Activated CD4-positive, alpha-beta memory T cell treated with anti-CD3 and anti-CD28 coated beads, Interleukin-2, amount 10 ng/mL, durations not matched to agents 7 days and 5 days (primary cell): ENCODE measurements at regions not wholly inside any gene's neighbourhood (a gene's known extent, or its start where the extent isn't known, plus 50 kb on each side); places are given as distances from the start of the nearest gene placed in this dataset.

Source experiments
- CTCF ChIA-PET: fragments of 350-600 bp; sonication (Branson Sonifier 250); formaldehyde crosslinking; loops from one replicate; lab custom pipeline; 2021; ENCODE audit warnings: antibody characterized with exemption, inconsistent platforms; lab: Charles Lee
- POLR2A ChIA-PET: fragments of 350-600 bp; sonication (Branson Sonifier 250); formaldehyde crosslinking; loops from one replicate; lab custom pipeline; 2021; ENCODE audit warnings: antibody characterized with exemption; lab: Charles Lee
- DNase-seq: peaks from one replicate; pipeline ENCODE4 v3.0.0-alpha.2; 2020
- H3K27ac Mint-ChIP-seq: one replicate; pipeline ENCODE4 v1.8.0; 2021; ENCODE audit warnings: mild to moderate bottlenecking, mixed read lengths
- H3K27me3 Mint-ChIP-seq: one replicate; pipeline ENCODE4 v1.8.0; 2021; ENCODE audit warnings: mixed read lengths
- H3K36me3 Mint-ChIP-seq: one replicate; pipeline ENCODE4 v1.8.0; 2021; ENCODE audit warnings: low read depth, mixed read lengths
- H3K4me1 Mint-ChIP-seq: one replicate; pipeline ENCODE4 v1.8.0; 2021; ENCODE audit warnings: mixed read lengths
- H3K4me3 Mint-ChIP-seq: one replicate; pipeline ENCODE4 v1.8.0; 2021; ENCODE audit warnings: mild to moderate bottlenecking, mixed read lengths
- H3K9me3 Mint-ChIP-seq: one replicate; pipeline ENCODE4 v1.8.0; 2021; ENCODE audit warnings: mixed read lengths

DNA sequence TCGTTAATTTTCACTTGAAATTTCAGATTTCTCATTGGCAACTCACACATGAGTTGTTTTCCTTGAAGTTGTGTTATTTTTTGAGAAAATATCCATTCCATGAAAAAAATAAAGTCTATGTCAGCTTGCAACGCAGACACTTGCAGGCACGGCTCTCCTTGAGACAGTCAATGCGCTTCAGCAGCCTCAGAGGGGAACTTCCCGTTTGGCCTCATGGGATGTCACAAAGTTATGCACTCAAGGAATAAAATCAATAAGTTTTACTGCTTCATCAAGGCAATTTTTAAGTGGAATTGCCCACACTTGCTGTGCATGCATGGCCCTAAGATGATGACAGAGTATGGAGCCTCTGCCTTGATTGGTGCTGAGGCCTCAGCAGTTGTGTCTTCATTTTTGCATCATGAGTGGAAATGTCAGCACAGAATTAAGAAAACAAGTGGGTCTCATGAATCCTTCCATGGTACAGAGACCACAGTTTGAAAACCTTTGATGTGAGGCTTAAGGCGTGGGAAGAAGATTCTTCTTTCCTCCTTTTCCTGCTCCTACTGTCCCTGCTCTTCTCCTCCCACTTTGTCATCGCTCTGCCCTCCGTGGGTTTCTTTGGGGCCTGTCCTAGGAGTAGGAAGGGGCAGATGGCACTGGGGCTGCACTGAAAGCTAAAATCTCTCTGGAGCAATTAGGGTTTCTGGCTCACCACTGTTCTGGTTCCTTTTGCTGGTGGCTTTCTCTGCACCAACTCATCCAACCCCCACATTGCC lies 509.0 kb upstream of the B3GAT1 start:
- H3K27ac Mint-ChIP-seq = no peak overlapping the region
- H3K27me3 Mint-ChIP-seq = peaks cover 5% of the 10 kb centered on the region
- no peak overlapping the region for H3K4me3 Mint-ChIP-seq
- H3K4me1 Mint-ChIP-seq = no peaks in the 10 kb centered on the region
- no peak for DNase-seq
- no peaks in the 10 kb centered on the region for H3K36me3 Mint-ChIP-seq
- peaks cover 2% of the 10 kb centered on the region for H3K9me3 Mint-ChIP-seq
- CTCF ChIA-PET = no interaction called here
- POLR2A ChIA-PET = no interaction called here

DNA sequence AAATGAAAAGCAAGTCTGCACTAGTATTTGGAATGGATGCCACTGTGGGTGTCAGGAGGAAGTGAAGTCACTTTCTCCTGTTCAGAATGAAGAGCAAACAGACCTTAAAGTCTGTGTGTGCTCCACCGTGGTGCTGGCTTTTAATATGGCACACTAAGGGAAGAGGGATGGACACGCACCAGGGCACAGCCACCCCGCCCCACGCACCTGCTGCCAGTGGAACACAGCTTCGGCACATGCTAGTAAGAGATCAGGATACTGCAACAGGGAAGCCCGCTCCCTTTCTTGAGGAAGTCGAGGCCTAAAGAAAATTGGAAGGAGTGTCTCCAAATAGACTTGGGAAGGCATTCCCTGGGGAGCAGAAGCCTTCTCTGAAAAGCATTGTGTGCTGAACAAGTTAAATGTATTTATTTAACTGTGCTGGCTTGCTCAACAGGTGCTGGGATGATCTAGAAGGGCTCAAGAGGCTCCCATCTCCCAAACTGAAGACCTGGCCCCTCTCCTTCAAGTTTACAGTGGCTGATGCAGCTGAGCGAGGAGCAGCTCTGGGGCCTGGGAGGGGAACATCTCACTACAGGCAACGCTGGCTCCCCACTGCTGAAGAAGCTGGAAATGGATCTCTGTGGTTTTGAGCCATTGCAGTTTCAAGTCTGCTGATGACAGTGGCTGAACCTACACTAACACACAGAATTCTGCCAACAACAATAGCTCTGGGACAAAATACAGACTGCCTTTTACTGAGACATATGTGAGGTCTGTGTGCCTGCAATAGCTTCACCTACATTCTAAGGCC lies 504.6 kb upstream of the B3GAT1 start:
- POLR2A ChIA-PET = no interaction called here
- Mint-ChIP-seq H3K36me3 (no peaks in the 10 kb centered on the region), H3K4me1 (no peaks in the 10 kb centered on the region), H3K4me3 (no peak overlapping the region), H3K9me3 (no peaks in the 10 kb centered on the region), H3K27ac (no peak overlapping the region), H3K27me3 (peaks cover 4% of the 10 kb centered on the region)
- DNase-seq = no peak
- CTCF ChIA-PET = no interaction called here

DNA sequence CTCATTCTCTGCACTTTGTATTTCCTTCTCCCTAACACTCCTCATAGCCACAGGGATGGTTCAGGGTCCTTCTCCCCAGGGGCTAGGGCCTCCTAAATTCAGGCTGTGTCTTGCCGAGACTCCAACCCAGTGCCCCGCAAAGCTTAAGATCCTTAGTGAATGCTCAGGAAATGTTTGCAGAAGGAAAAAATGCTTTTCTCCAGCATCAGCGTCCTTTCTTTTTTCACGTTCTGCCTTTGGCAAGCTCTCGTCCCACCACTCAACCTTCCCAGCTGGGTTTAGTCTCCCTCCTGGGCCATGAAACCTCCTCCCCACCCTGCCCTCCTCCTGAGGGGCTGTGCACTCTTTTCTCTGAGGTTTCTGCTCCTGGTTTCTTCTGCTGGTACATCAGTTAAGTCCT lies 503.8 kb upstream of the B3GAT1 start:
- ChIA-PET CTCF (no interaction called here), POLR2A (no interaction called here)
- Mint-ChIP-seq H3K9me3 (no peaks in the 10 kb centered on the region), H3K4me1 (no peaks in the 10 kb centered on the region), H3K27ac (no peak overlapping the region), H3K4me3 (no peak overlapping the region), H3K36me3 (no peaks in the 10 kb centered on the region), H3K27me3 (peaks cover 4% of the 10 kb centered on the region)
- no peak for DNase-seq

DNA sequence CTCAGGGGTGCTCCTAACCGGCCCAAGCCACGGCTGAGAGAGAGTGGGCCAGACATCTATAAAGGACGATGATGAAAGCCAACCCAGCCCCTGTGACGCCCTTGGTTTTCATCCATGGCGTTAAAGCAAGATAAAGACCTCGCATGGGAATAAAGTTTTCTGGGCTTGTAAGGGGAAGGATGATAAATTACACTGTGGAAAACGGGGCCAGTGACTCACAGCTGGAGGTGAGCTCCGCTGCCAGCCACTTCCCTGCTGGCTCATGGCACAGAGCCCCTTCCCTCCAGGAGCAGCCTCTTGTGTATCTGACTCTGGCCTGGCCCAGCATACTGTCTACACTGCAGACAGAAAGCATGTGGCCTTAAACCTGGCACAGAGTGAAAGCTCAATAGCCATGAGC lies 503.2 kb upstream of the B3GAT1 start:
- Mint-ChIP-seq H3K4me1 (no peaks in the 10 kb centered on the region), H3K27ac (no peak overlapping the region), H3K27me3 (peaks cover 2% of the 10 kb centered on the region), H3K4me3 (no peak overlapping the region), H3K36me3 (no peaks in the 10 kb centered on the region), H3K9me3 (no peaks in the 10 kb centered on the region)
- DNase-seq = no peak
- CTCF ChIA-PET = no interaction called here
- POLR2A ChIA-PET = no interaction called here

DNA sequence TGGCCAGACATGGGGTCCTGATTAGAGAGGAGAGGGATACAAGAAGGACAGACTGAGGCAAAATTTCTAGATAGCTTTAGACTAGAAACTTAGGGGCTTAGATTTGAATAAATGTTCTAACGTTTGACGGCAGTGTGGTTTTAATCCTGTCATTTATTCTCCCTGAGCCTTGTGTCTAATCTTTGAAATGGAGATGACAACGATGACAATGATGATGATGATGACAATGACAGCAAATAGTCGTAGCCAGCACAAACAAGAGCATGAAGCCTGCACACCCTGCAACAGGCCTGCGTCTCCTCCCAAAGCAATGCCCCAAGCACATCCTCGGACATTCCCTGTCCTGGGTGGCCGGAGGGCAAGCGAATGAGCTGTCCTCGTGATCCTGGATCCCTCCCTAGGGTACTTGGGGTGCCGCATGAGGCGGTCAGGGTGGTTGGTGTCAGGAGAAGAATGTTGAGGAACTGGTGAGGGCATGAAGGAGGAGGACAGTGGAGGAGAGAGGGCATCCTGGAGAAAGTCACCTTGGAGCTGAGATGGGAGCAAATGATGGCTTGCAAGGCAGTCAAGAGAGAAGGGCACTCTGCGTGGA lies 502.1 kb upstream of the B3GAT1 start:
- H3K4me3 Mint-ChIP-seq = no peak overlapping the region
- H3K4me1 Mint-ChIP-seq = no peaks in the 10 kb centered on the region
- no peaks in the 10 kb centered on the region for H3K9me3 Mint-ChIP-seq
- ChIA-PET POLR2A (no interaction called here), CTCF (no interaction called here)
- H3K36me3 Mint-ChIP-seq = no peaks in the 10 kb centered on the region
- no peak for DNase-seq
- H3K27me3 Mint-ChIP-seq = peaks cover 2% of the 10 kb centered on the region
- H3K27ac Mint-ChIP-seq = no peak overlapping the region

DNA sequence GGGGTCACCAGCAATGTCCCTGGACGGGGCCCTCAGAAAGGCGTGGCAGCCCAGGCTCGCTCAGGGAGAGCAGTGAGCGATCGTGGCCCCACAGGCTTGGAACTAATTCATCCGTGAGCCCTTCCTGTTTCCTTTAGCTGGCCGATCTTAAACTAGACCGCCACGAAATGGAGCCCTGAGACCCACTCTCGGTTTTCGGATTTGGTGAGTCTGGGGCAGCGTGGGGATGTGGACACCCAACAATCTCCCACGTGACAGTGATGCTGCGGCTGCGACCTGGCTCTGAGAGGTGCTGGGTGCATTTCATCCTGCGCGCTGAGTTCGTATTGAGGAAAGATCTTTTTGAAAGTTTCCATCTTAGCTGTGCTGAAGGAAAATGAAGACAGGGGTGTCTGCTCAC lies 501.3 kb upstream of the B3GAT1 start:
- no peak overlapping the region for H3K4me3 Mint-ChIP-seq
- H3K4me1 Mint-ChIP-seq = no peaks in the 10 kb centered on the region
- H3K27ac Mint-ChIP-seq = no peak overlapping the region
- no peaks in the 10 kb centered on the region for H3K27me3 Mint-ChIP-seq
- ChIA-PET POLR2A (no interaction called here), CTCF (no interaction called here)
- H3K9me3 Mint-ChIP-seq = no peaks in the 10 kb centered on the region
- no peaks in the 10 kb centered on the region for H3K36me3 Mint-ChIP-seq
- DNase-seq = no peak

- no peak for DNase-seq
- Mint-ChIP-seq H3K27me3 (no peaks in the 10 kb centered on the region), H3K27ac (no peak overlapping the region), H3K9me3 (no peaks in the 10 kb centered on the region), H3K4me3 (no peak overlapping the region), H3K36me3 (no peaks in the 10 kb centered on the region), H3K4me1 (no peaks in the 10 kb centered on the region)
- ChIA-PET POLR2A (no interaction called here), CTCF (no interaction called here)
Measured at GRCh38 chr11:134911514-134912180, 499.6 kb upstream of the B3GAT1 start.

- H3K27me3 Mint-ChIP-seq = no peaks in the 10 kb centered on the region
- no peak overlapping the region for H3K27ac Mint-ChIP-seq
- no peaks in the 10 kb centered on the region for H3K9me3 Mint-ChIP-seq
- no peak for DNase-seq
- no peaks in the 10 kb centered on the region for H3K4me1 Mint-ChIP-seq
- ChIA-PET CTCF (no interaction called here), POLR2A (no interaction called here)
- H3K36me3 Mint-ChIP-seq = no peaks in the 10 kb centered on the region
- H3K4me3 Mint-ChIP-seq = no peak overlapping the region
Measured at GRCh38 chr11:134908583-134908982, 496.5 kb upstream of the B3GAT1 start.

DNA sequence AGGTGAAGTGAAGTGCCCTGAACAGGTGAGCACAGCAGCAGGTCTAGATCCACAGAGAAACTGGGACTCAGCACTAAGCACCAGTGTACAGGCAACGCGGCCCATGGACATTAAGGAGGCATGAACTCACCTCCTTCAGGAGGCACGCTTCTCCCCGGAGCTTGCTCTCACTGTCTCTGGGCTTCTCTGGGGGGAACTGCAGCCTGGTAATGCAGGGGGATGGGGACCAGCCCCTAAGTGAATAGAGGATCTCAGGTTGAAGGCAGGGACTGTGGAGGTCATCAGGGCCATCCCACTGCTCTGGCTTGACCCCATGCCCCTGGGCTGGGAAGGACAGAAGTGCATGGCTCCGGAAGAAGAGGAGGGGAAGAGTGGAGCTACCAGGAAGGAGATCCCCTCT lies 495.6 kb upstream of the B3GAT1 start:
- CTCF ChIA-PET = no interaction called here
- Mint-ChIP-seq H3K27ac (no peak overlapping the region), H3K4me3 (no peak overlapping the region), H3K9me3 (no peaks in the 10 kb centered on the region), H3K36me3 (no peaks in the 10 kb centered on the region), H3K27me3 (no peaks in the 10 kb centered on the region), H3K4me1 (no peaks in the 10 kb centered on the region)
- POLR2A ChIA-PET = no interaction called here
- DNase-seq = no peak

GRCh38 chr11:134906356-134906955 lies 494.4 kb upstream of the B3GAT1 start:
- H3K27me3 Mint-ChIP-seq = no peaks in the 10 kb centered on the region
- POLR2A ChIA-PET = no interaction called here
- H3K4me3 Mint-ChIP-seq = no peak overlapping the region
- H3K9me3 Mint-ChIP-seq = no peaks in the 10 kb centered on the region
- H3K27ac Mint-ChIP-seq = no peak overlapping the region
- no peaks in the 10 kb centered on the region for H3K36me3 Mint-ChIP-seq
- no peaks in the 10 kb centered on the region for H3K4me1 Mint-ChIP-seq
- DNase-seq = no peak
- CTCF ChIA-PET = no interaction called here

- H3K4me3 Mint-ChIP-seq = no peak overlapping the region
- H3K27ac Mint-ChIP-seq = no peak overlapping the region
- CTCF ChIA-PET = no interaction called here
- H3K4me1 Mint-ChIP-seq = no peaks in the 10 kb centered on the region
- no peaks in the 10 kb centered on the region for H3K9me3 Mint-ChIP-seq
- no peak for DNase-seq
- POLR2A ChIA-PET = no interaction called here
- no peaks in the 10 kb centered on the region for H3K27me3 Mint-ChIP-seq
- no peaks in the 10 kb centered on the region for H3K36me3 Mint-ChIP-seq
Measured at GRCh38 chr11:134905928-134906327, 493.9 kb upstream of the B3GAT1 start.

DNA sequence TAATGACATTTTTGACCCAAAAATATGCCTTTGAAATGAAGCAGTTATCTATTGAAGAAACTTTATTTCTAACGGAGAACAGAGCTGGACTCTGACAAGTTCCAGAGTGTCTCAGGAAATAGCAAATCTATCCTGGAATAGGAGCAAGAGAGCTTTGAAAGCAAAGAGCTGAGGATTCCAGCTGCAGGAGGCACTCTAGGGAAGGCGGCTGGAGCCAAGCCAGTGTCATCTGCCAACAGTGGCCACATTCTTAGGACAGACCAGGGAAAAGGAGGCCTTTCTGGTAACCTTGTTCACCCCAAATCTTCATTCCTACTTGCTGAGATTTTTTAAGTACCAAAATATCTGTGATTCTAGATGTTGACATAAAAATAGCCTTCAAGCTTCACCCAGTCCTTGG lies 493.5 kb upstream of the B3GAT1 start:
- H3K27me3 Mint-ChIP-seq = no peaks in the 10 kb centered on the region
- H3K36me3 Mint-ChIP-seq = no peaks in the 10 kb centered on the region
- no peak overlapping the region for H3K4me3 Mint-ChIP-seq
- no peak for DNase-seq
- H3K4me1 Mint-ChIP-seq = no peaks in the 10 kb centered on the region
- ChIA-PET POLR2A (no interaction called here), CTCF (no interaction called here)
- no peaks in the 10 kb centered on the region for H3K9me3 Mint-ChIP-seq
- H3K27ac Mint-ChIP-seq = no peak overlapping the region
